Loucy (cell line): ENCODE measurements at regions not wholly inside any gene's neighbourhood (a gene's known extent, or its start where the extent isn't known, plus 50 kb on each side); places are given as distances from the start of the nearest gene placed in this dataset.

Experiments
- H2AFZ ChIP-seq: fragments of 200-600 bp; sonication (generic); 2 replicates; pipeline ENCODE4 v1.6.0; 2016; ENCODE audit warnings: antibody characterized with exemption, mild to moderate bottlenecking, low read length, moderate library complexity
- H3F3A ChIP-seq: fragments of 200-600 bp; 2 replicates; pipeline ENCODE4 v1.6.0; 2016; ENCODE audit warnings: antibody characterized with exemption, low read depth, mild to moderate bottlenecking
- H3K27me3 ChIP-seq: fragments of 200-600 bp; sonication (generic); 2 replicates; pipeline ENCODE4 v1.6.1; 2014; ENCODE audit warnings: low read length, mild to moderate bottlenecking; ENCODE audit not compliant: insufficient read depth, poor library complexity, severe bottlenecking
- H3K36me3 ChIP-seq: fragments of 200-600 bp; sonication (generic); 2 replicates; pipeline ENCODE4 v1.6.1; 2016; ENCODE audit warnings: low read length; ENCODE audit not compliant: insufficient read depth
- H3K4me1 ChIP-seq: fragments of 200-600 bp; sonication (generic); 2 replicates; pipeline ENCODE4 v1.5.1; 2014; ENCODE audit warnings: low read length, mild to moderate bottlenecking; ENCODE audit not compliant: insufficient read depth, poor library complexity, severe bottlenecking
- H3K4me2 ChIP-seq: fragments of 200-600 bp; sonication (generic); 2 replicates; pipeline ENCODE4 v1.6.0; 2014; ENCODE audit warnings: antibody characterized with exemption, low read length, low read depth, mild to moderate bottlenecking; ENCODE audit not compliant: poor library complexity, severe bottlenecking
- H3K4me3 ChIP-seq: fragments of 200-600 bp; sonication (generic); 2 replicates; pipeline ENCODE4 v1.5.1; 2014; ENCODE audit warnings: low read length, mild to moderate bottlenecking, mixed read lengths; ENCODE audit not compliant: poor library complexity, severe bottlenecking
- H3K79me2 ChIP-seq: fragments of 200-600 bp; sonication (generic); 2 replicates; pipeline ENCODE4 v1.6.1; 2014; ENCODE audit warnings: low read length; ENCODE audit not compliant: insufficient read depth
- H3K9ac ChIP-seq: fragments of 200-600 bp; sonication (generic); 2 replicates; pipeline ENCODE4 v1.6.0; 2014; ENCODE audit warnings: mild to moderate bottlenecking, low read depth, low read length, moderate library complexity; ENCODE audit not compliant: poor library complexity, severe bottlenecking
- H3K9me2 ChIP-seq: fragments of 200-600 bp; sonication (generic); replicated peaks from 2 replicates; pipeline ENCODE4 v1.6.1; 2016; ENCODE audit warnings: low read depth, low read length, mixed read lengths
- H3K9me3 ChIP-seq: fragments of 200-600 bp; sonication (generic); 2 replicates; pipeline ENCODE4 v1.6.1; 2014; ENCODE audit warnings: mild to moderate bottlenecking, antibody characterized with exemption, low read length, low read depth; ENCODE audit not compliant: insufficient read depth
- H4K20me1 ChIP-seq: fragments of 200-600 bp; sonication (generic); 2 replicates; pipeline ENCODE4 v1.6.0; 2014; ENCODE audit warnings: antibody characterized with exemption, low read length, mild to moderate bottlenecking; ENCODE audit not compliant: insufficient read depth, poor library complexity, severe bottlenecking
- CTCF ChIP-seq: fragments of 200-600 bp; sonication (generic); conservative IDR thresholded peaks from 2 replicates; pipeline ENCODE4 v1.5.1; 2014; ENCODE audit warnings: mild to moderate bottlenecking, antibody characterized with exemption, low read length
- EZH2phosphoT487 ChIP-seq: fragments of 200-600 bp; IDR thresholded peaks from 2 replicates; pipeline ENCODE4 v1.6.1; 2018; ENCODE audit warnings: antibody characterized with exemption, mild to moderate bottlenecking, moderate library complexity, borderline replicate concordance

GRCh38 chr1:229819091-229819490, 193.0 kb downstream of the URB2 start:
- no peak overlapping the region for H3K4me2 ChIP-seq
- H3K27me3 ChIP-seq, result no peaks in the 10 kb centered on the region
- H3K9ac ChIP-seq, result no peak overlapping the region
- no peak overlapping the region for H3K4me3 ChIP-seq
- no peaks in the 10 kb centered on the region for H3K36me3 ChIP-seq
- TF ChIP-seq EZH2phosphoT487 (no peak), CTCF (no peak)
- H3K4me1 ChIP-seq, result no peaks in the 10 kb centered on the region
- H2AFZ ChIP-seq, result no peak overlapping the region
- no peaks in the 10 kb centered on the region for H3F3A ChIP-seq
- no peaks in the 10 kb centered on the region for H3K79me2 ChIP-seq
- peaks cover 5% of the 10 kb centered on the region; the same call in 1 of the 2 replicates for H3K9me3 ChIP-seq
- no peaks in the 10 kb centered on the region for H4K20me1 ChIP-seq
- no peaks in the 10 kb centered on the region for H3K9me2 ChIP-seq

- no peaks in the 10 kb centered on the region for H3K4me1 ChIP-seq
- no peaks in the 10 kb centered on the region for H3K79me2 ChIP-seq
- no peaks in the 10 kb centered on the region for H4K20me1 ChIP-seq
- H3F3A ChIP-seq, result no peaks in the 10 kb centered on the region
- no peak overlapping the region for H3K4me2 ChIP-seq
- H3K36me3 ChIP-seq, result no peaks in the 10 kb centered on the region
- H3K9ac ChIP-seq, result no peak overlapping the region
- no peaks in the 10 kb centered on the region for H3K9me2 ChIP-seq
- TF ChIP-seq CTCF (no peak), EZH2phosphoT487 (no peak)
- peaks cover 5% of the 10 kb centered on the region; the same call in 1 of the 2 replicates for H3K9me3 ChIP-seq
- no peaks in the 10 kb centered on the region for H3K27me3 ChIP-seq
- no peak overlapping the region for H2AFZ ChIP-seq
- no peak overlapping the region for H3K4me3 ChIP-seq
Observed at GRCh38 chr1:229822026-229822425, 196.0 kb downstream of the URB2 start.

GRCh38 chr1:229825042-229825441, 199.0 kb downstream of the URB2 start:
- TF ChIP-seq CTCF (no peak), EZH2phosphoT487 (no peak)
- no peaks in the 10 kb centered on the region for H3K4me1 ChIP-seq
- H3K27me3 ChIP-seq, result no peaks in the 10 kb centered on the region
- H3K9me3 ChIP-seq, result no peaks in the 10 kb centered on the region
- H3K4me2 ChIP-seq, result no peak overlapping the region
- no peaks in the 10 kb centered on the region for H3F3A ChIP-seq
- no peak overlapping the region for H3K9ac ChIP-seq
- H3K36me3 ChIP-seq, result no peaks in the 10 kb centered on the region
- H3K4me3 ChIP-seq, result no peak overlapping the region
- H3K9me2 ChIP-seq, result no peaks in the 10 kb centered on the region
- no peaks in the 10 kb centered on the region for H4K20me1 ChIP-seq
- no peak overlapping the region for H2AFZ ChIP-seq
- no peaks in the 10 kb centered on the region for H3K79me2 ChIP-seq
